ENCODE measurements at regions not wholly inside any gene's neighbourhood (a gene's known extent, or its start where the extent isn't known, plus 50 kb on each side); places are given as distances from the start of the nearest gene placed in this dataset.

DNA sequence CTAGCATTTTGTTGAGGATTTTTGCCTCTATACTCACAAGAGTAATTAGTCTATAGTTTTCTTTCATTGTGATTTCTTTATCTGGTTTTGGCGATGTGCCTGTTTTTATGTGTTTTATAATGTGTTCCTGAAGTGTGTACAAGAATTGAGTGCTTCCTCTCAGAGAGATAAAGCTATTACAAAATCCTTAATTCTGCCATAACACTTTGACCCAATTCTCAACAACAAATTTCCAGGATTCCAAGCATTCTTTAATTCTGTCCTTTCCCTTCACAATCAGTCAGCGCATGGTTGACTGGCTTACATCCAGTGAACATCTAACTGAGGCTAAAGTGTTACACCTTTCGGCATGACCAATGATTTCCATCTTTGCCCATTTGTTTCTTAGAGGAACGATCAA, 282.9 kb upstream of the MVB12B start:
- H3K9me1 ChIP-seq (ENCODE audit: control insufficient read depth, insufficient read depth, low read length): no peaks in the 10 kb centered on the region
- H3K9me3 ChIP-seq (replicated peaks; ENCODE audit: control insufficient read depth, insufficient read depth, low read depth, low read length): no peaks in the 10 kb centered on the region
- intact Hi-C loops (cut with micrococcal nuclease): no loop called here
- no peaks in the 10 kb centered on the region for H3K36me3 ChIP-seq (ENCODE audit: control insufficient read depth, insufficient read depth, low read length)
- 3% methylated on average over 4 of the region's 4 CpGs for WGBS (ENCODE audit: insufficient coverage, low coverage, missing lambda C conversion rate)
- TF ChIP-seq ZNF41 (CRISPR knock-in tag; conservative IDR thresholded peaks at IDR 0.05): no peak
- no peak for TF ChIP-seq ZNF408 (CRISPR knock-in tag; IDR thresholded peaks at IDR 0.05; ENCODE audit: low read depth)
- no peak for TF ChIP-seq TCF7 (IDR thresholded peaks at IDR 0.05; ENCODE audit: borderline replicate concordance)
- TF ChIP-seq, protein P1, sequence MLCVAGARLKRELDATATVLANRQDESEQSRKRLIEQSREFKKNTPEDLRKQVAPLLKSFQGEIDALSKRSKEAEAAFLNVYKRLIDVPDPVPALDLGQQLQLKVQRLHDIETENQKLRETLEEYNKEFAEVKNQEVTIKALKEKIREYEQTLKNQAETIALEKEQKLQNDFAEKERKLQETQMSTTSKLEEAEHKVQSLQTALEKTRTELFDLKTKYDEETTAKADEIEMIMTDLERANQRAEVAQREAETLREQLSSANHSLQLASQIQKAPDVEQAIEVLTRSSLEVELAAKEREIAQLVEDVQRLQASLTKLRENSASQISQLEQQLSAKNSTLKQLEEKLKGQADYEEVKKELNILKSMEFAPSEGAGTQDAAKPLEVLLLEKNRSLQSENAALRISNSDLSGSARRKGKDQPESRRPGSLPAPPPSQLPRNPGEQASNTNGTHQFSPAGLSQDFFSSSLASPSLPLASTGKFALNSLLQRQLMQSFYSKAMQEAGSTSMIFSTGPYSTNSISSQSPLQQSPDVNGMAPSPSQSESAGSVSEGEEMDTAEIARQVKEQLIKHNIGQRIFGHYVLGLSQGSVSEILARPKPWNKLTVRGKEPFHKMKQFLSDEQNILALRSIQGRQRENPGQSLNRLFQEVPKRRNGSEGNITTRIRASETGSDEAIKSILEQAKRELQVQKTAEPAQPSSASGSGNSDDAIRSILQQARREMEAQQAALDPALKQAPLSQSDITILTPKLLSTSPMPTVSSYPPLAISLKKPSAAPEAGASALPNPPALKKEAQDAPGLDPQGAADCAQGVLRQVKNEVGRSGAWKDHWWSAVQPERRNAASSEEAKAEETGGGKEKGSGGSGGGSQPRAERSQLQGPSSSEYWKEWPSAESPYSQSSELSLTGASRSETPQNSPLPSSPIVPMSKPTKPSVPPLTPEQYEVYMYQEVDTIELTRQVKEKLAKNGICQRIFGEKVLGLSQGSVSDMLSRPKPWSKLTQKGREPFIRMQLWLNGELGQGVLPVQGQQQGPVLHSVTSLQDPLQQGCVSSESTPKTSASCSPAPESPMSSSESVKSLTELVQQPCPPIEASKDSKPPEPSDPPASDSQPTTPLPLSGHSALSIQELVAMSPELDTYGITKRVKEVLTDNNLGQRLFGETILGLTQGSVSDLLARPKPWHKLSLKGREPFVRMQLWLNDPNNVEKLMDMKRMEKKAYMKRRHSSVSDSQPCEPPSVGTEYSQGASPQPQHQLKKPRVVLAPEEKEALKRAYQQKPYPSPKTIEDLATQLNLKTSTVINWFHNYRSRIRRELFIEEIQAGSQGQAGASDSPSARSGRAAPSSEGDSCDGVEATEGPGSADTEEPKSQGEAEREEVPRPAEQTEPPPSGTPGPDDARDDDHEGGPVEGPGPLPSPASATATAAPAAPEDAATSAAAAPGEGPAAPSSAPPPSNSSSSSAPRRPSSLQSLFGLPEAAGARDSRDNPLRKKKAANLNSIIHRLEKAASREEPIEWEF (CRISPR knock-in tag; IDR thresholded peaks at IDR 0.05): no peak
- peaks cover 0 to 13% of the 10 kb centered on the region in 2 experiments; a peak in 3 of 5 replicates for H3K27me3 ChIP-seq (ENCODE audit: control insufficient read depth in 2 of 2, insufficient read depth in 2 of 2, low read length in 2 of 2)
- no TSS peak for BruUV-seq (replicated peaks)
- H4K20me1 ChIP-seq (replicated peaks; ENCODE audit: control insufficient read depth, insufficient read depth, low read length): no peaks in the 10 kb centered on the region
- no peak overlapping the region for H2AFZ ChIP-seq (ENCODE audit: low read depth, low read length)
- POLR2A ChIA-PET: no interaction called here
- H3K4me3 ChIP-seq: no peak overlapping the region
- DNase-seq (ENCODE audit: extremely low read depth in 1 of 4, low spot score in 3 of 4): no peak
- H3K4me1 ChIP-seq (replicated peaks in 1 of 2; ENCODE audit: control insufficient read depth in 2 of 2, insufficient read depth in 2 of 2, low read length in 2 of 2): no peaks in the 10 kb centered on the region
- in situ Hi-C loops (cut with MboI): no loop called here
- no peak overlapping the region for H3K4me2 ChIP-seq (ENCODE audit: insufficient read depth, low read length)
- ATAC-seq: no peak
- no peak overlapping the region for H3K27ac ChIP-seq (ENCODE audit: extremely low read depth, low read depth, low read length)
- no peak overlapping the region for H3K9ac ChIP-seq (ENCODE audit: insufficient read depth in 1 of 2, low read depth in 2 of 2, low read length in 2 of 2)
- H3K79me2 ChIP-seq (ENCODE audit: control insufficient read depth, insufficient read depth, low read length): no peaks in the 10 kb centered on the region
- CTCF ChIA-PET (ENCODE audit: low intra/inter-chr PET ratio): no interaction called here
- no peak for FAIRE-seq

Data from K562 (cell line).